ENCODE measurements at regions not wholly inside any gene's neighbourhood (a gene's known extent, or its start where the extent isn't known, plus 50 kb on each side); places are given as distances from the start of the nearest gene placed in this dataset.

- DNase-seq, result no peak
These were observed 133.6 kb upstream of the S100G start for GRCh38 chrX:16516232-16516876.

- no peak for DNase-seq
These were observed 132.8 kb upstream of the S100G start for GRCh38 chrX:16517039-16517605.

GRCh38 chrX:16518131-16518530, 131.8 kb upstream of the S100G start:
- no peak for DNase-seq

DNA sequence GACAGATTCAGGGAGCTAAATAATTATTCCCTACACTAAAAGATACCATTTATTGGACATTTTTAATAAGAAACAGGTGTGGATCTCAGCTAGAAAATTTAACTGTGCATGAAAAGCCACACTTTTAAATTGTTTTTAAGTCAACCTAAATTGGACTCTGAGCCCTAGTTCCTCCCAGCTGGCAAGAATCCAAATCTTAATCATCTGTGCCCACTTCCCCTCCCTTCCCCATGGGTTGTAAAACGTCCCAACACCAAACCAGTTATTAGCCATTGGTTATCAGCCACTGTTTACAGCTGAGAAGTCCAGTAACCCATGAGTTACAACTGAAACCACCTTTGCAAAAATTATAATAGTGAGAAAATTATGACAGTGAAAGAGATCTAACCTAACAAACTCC, 125.6 kb upstream of the S100G start:
- DNase-seq, result no peak

GRCh38 chrX:16526003-16526402, 124.0 kb upstream of the S100G start:
- no peak for DNase-seq

DNA sequence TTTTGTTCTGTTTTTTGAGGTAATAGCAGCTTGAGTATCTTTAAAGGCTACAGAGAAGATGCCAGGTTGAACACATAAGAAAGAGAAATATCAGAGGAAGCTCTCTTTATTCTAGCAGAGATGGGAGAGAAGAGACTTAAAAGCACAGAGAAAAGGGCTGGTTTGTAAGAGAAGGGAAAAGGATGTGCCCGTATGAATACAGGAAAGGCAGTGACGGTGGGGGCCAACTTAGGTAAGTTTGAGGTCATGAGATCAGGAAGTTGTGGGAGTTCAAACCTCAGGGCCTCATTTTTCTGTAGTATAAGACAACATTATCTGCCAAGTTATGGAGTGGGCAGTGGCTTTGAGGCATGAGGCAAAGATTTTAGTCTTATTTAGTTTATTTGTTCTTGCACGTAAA, 121.3 kb upstream of the S100G start:
- DNase-seq, result peak; percentile 47

All from stimulated activated CD4-positive, alpha-beta T cell treated with anti-CD3 and anti-CD28 coated beads, Interleukin-15, amount 100 ng/mL, for 24 hours (primary cell).